ENCODE measurements at regions not wholly inside any gene's neighbourhood (a gene's known extent, or its start where the extent isn't known, plus 50 kb on each side); places are given as distances from the start of the nearest gene placed in this dataset.

DNA sequence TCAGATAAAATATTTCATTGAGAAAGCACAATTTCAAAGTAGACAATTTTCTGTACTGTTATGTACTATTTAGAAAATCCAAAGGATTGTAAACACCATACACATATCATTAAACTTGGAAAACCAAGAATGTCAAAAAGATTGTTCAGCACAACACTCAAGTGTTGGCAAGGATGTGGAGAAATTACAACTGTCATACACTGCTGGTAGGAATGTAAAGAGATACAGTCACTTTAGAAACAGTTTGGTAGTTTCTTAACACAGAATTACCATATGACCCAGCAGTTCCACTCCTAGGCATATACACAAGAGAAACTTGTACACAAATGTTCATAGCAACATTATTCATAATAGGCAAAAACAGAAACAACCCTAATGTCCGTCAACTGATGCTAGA is 71.2 kb downstream of the OR2K2 start:
- TF ChIP-seq POLR2A (IDR thresholded peaks at IDR 0.05), result no peak
- TF ChIP-seq, protein P1, sequence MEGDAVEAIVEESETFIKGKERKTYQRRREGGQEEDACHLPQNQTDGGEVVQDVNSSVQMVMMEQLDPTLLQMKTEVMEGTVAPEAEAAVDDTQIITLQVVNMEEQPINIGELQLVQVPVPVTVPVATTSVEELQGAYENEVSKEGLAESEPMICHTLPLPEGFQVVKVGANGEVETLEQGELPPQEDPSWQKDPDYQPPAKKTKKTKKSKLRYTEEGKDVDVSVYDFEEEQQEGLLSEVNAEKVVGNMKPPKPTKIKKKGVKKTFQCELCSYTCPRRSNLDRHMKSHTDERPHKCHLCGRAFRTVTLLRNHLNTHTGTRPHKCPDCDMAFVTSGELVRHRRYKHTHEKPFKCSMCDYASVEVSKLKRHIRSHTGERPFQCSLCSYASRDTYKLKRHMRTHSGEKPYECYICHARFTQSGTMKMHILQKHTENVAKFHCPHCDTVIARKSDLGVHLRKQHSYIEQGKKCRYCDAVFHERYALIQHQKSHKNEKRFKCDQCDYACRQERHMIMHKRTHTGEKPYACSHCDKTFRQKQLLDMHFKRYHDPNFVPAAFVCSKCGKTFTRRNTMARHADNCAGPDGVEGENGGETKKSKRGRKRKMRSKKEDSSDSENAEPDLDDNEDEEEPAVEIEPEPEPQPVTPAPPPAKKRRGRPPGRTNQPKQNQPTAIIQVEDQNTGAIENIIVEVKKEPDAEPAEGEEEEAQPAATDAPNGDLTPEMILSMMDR (IDR thresholded peaks at IDR 0.05), result no peak

All from uterus (tissue), 2 donors.